ENCODE measurements at regions not wholly inside any gene's neighbourhood (a gene's known extent, or its start where the extent isn't known, plus 50 kb on each side); places are given as distances from the start of the nearest gene placed in this dataset.

- 93% methylated on average over 12 of the region's 12 CpGs for WGBS
- intact Hi-C loops (cut with DNase I): no loop called here
- no peak for DNase-seq (ENCODE audit: low spot score)
- Histone ChIP-seq H3K4me3 (no peak overlapping the region), H3K9me3 (no peaks in the 10 kb centered on the region), H3K27me3 (replicated peaks; ENCODE audit: insufficient read depth) (no peaks in the 10 kb centered on the region), H3K36me3 (no peaks in the 10 kb centered on the region), H3K27ac (no peak overlapping the region), H3K4me1 (replicated peaks) (no peaks in the 10 kb centered on the region)
- TF ChIP-seq POLR2A (IDR thresholded peaks at IDR 0.05) (no peak), CTCF (IDR thresholded peaks at IDR 0.05) (no peak), POLR2AphosphoS5 (IDR thresholded peaks at IDR 0.05) (no peak)
Observed at GRCh38 chr5:5061836-5062235, 78.3 kb upstream of the ADAMTS16 start.

GRCh38 chr5:5062525-5063302 lies 77.4 kb upstream of the ADAMTS16 start:
- Histone ChIP-seq H3K9me3 (no peaks in the 10 kb centered on the region), H3K27me3 (replicated peaks; ENCODE audit: insufficient read depth) (no peaks in the 10 kb centered on the region), H3K27ac (no peak overlapping the region), H3K4me3 (no peak overlapping the region), H3K36me3 (no peaks in the 10 kb centered on the region), H3K4me1 (replicated peaks) (no peaks in the 10 kb centered on the region)
- no peak for DNase-seq (ENCODE audit: low spot score)
- intact Hi-C loops (cut with DNase I): no loop called here
- TF ChIP-seq POLR2AphosphoS5 (IDR thresholded peaks at IDR 0.05) (no peak), CTCF (IDR thresholded peaks at IDR 0.05) (no peak), POLR2A (IDR thresholded peaks at IDR 0.05) (no peak)
- 62% methylated on average over 5 of the region's 5 CpGs for WGBS

GRCh38 chr5:5063533-5063953 lies 76.6 kb upstream of the ADAMTS16 start:
- Histone ChIP-seq H3K9me3 (no peaks in the 10 kb centered on the region), H3K4me1 (replicated peaks) (no peaks in the 10 kb centered on the region), H3K36me3 (no peaks in the 10 kb centered on the region), H3K27ac (no peak overlapping the region), H3K27me3 (replicated peaks; ENCODE audit: insufficient read depth) (no peaks in the 10 kb centered on the region), H3K4me3 (no peak overlapping the region)
- TF ChIP-seq POLR2A (IDR thresholded peaks at IDR 0.05) (no peak), POLR2AphosphoS5 (IDR thresholded peaks at IDR 0.05) (no peak), CTCF (IDR thresholded peaks at IDR 0.05) (no peak)
- intact Hi-C loops (cut with DNase I): no loop called here
- DNase-seq (ENCODE audit: low spot score): no peak
- WGBS: 68% methylated on average over 3 of the region's 3 CpGs

- Histone ChIP-seq H3K27me3 (replicated peaks; ENCODE audit: insufficient read depth) (no peaks in the 10 kb centered on the region), H3K4me1 (replicated peaks) (no peaks in the 10 kb centered on the region), H3K36me3 (no peaks in the 10 kb centered on the region), H3K27ac (no peak overlapping the region), H3K9me3 (no peaks in the 10 kb centered on the region), H3K4me3 (no peak overlapping the region)
- WGBS: 86% methylated on average over 4 of the region's 4 CpGs
- no peak for TF ChIP-seq POLR2AphosphoS5 (IDR thresholded peaks at IDR 0.05)
- TF ChIP-seq POLR2A (IDR thresholded peaks at IDR 0.05): no peak
- TF ChIP-seq CTCF (IDR thresholded peaks at IDR 0.05): no peak
- intact Hi-C loops (cut with DNase I): no loop called here
- DNase-seq (ENCODE audit: low spot score): no peak
Observed at GRCh38 chr5:5065472-5065871, 74.7 kb upstream of the ADAMTS16 start.

All from prostate gland (tissue), 2 donors.